CD8-positive, alpha-beta memory T cell (primary cell): ENCODE measurements at regions not wholly inside any gene's neighbourhood (a gene's known extent, or its start where the extent isn't known, plus 50 kb on each side); places are given as distances from the start of the nearest gene placed in this dataset.

ENCODE experiments used
- CTCF ChIA-PET: fragments of 350-600 bp; sonication (Branson Sonifier 250); formaldehyde crosslinking; loops from one replicate; lab custom pipeline; 2021; ENCODE audit warnings: antibody characterized with exemption; lab: Charles Lee
- POLR2A ChIA-PET: fragments of 350-600 bp; sonication (Branson Sonifier 250); formaldehyde crosslinking; loops from one replicate; lab custom pipeline; 2021; ENCODE audit warnings: antibody characterized with exemption; lab: Charles Lee
- DNase-seq, 5 donors: peaks; one replicate each; pipeline versions ENCODE4 v3.0.0 to v3.0.0-alpha.2; 2020 to 2022; ENCODE audit warnings: mixed read lengths in 1 of 5
- H3K27ac ChIP-seq: one replicate; pipeline ENCODE4 v1.7.0; 2013; ENCODE audit warnings: low read depth, mild to moderate bottlenecking, low read length, moderate library complexity
- H3K27me3 ChIP-seq: 2 replicates; pipeline ENCODE4 v1.7.0; 2013; ENCODE audit warnings: low read length, mild to moderate bottlenecking; ENCODE audit not compliant: insufficient read depth, poor library complexity, severe bottlenecking
- H3K36me3 ChIP-seq: 2 replicates; pipeline ENCODE4 v1.7.0; 2013; ENCODE audit warnings: mild to moderate bottlenecking, low read length, moderate library complexity; ENCODE audit not compliant: insufficient read depth
- H3K4me1 ChIP-seq: 2 replicates; pipeline ENCODE4 v1.7.0; 2013; ENCODE audit warnings: mild to moderate bottlenecking, low read length, moderate library complexity; ENCODE audit not compliant: insufficient read depth
- H3K4me3 ChIP-seq: 2 replicates; pipeline ENCODE4 v1.7.0; 2013; ENCODE audit warnings: mild to moderate bottlenecking, low read length
- H3K9me3 ChIP-seq: 2 replicates; pipeline ENCODE4 v1.7.0; 2013; ENCODE audit warnings: mild to moderate bottlenecking, low read length
- H3K27ac Mint-ChIP-seq, 8 donors: one replicate each; pipeline ENCODE4 v1.8.0; 2020 to 2021; ENCODE audit warnings: mixed read lengths in 8 of 8, mild to moderate bottlenecking in 6 of 8, inconsistent platforms in 3 of 8, moderate library complexity in 3 of 8
- H3K27me3 Mint-ChIP-seq, 2 donors: one replicate each; pipeline ENCODE4 v1.8.0; 2020 to 2021; ENCODE audit warnings: mixed read lengths in 2 of 2, mild to moderate bottlenecking in 1 of 2, moderate library complexity in 1 of 2
- H3K36me3 Mint-ChIP-seq, 3 donors: one replicate each; pipeline ENCODE4 v1.8.0; 2020 to 2021; ENCODE audit warnings: mixed read lengths in 3 of 3, inconsistent platforms in 1 of 3, mild to moderate bottlenecking in 1 of 3
- H3K4me1 Mint-ChIP-seq, 3 donors: one replicate each; pipeline ENCODE4 v1.8.0; 2020 to 2021; ENCODE audit warnings: mixed read lengths in 3 of 3, inconsistent platforms in 1 of 3, mild to moderate bottlenecking in 1 of 3
- H3K4me3 Mint-ChIP-seq, 7 donors: one replicate each; pipeline ENCODE4 v1.8.0; 2020 to 2021; ENCODE audit warnings: mixed read lengths in 7 of 7, mild to moderate bottlenecking in 6 of 7, moderate library complexity in 4 of 7, inconsistent platforms in 2 of 7
- H3K9me3 Mint-ChIP-seq, 5 donors: one replicate each; pipeline ENCODE4 v1.8.0; 2020 to 2022; ENCODE audit warnings: mixed read lengths in 5 of 5, mild to moderate bottlenecking in 3 of 5, moderate library complexity in 2 of 5, inconsistent platforms in 1 of 5

GRCh38 chr2:220332886-220333285, 705.5 kb downstream of the SLC4A3 start:
- CTCF ChIA-PET: no interaction called here

GRCh38 chr2:220334210-220334609, 706.8 kb downstream of the SLC4A3 start:
- no peaks in the 10 kb centered on the region for H3K27me3 ChIP-seq
- no peak for DNase-seq
- Mint-ChIP-seq H3K27me3 (peaks cover 0 to 4% of the 10 kb centered on the region in 2 donors), H3K4me1 (no peaks in the 10 kb centered on the region), H3K27ac (no peak overlapping the region), H3K4me3 (no peak overlapping the region), H3K9me3 (peaks cover 3 to 17% (median 7%) of the 10 kb centered on the region in 5 donors), H3K36me3 (no peaks in the 10 kb centered on the region)
- no peaks in the 10 kb centered on the region for H3K9me3 ChIP-seq
- no peaks in the 10 kb centered on the region for H3K36me3 ChIP-seq
- ChIA-PET POLR2A (no interaction called here), CTCF (no interaction called here)
- H3K4me3 ChIP-seq: no peak overlapping the region
- no peak overlapping the region for H3K27ac ChIP-seq
- H3K4me1 ChIP-seq: no peaks in the 10 kb centered on the region

More at GRCh38 chr2:220332886-220333285, 705.5 kb downstream of the SLC4A3 start:
- DNase-seq: no peak
- Mint-ChIP-seq H3K27me3 (peaks cover 0 to 4% of the 10 kb centered on the region in 2 donors), H3K27ac (no peak overlapping the region), H3K4me3 (no peak overlapping the region), H3K36me3 (no peaks in the 10 kb centered on the region), H3K4me1 (no peaks in the 10 kb centered on the region), H3K9me3 (peaks cover 4 to 20% (median 10%) of the 10 kb centered on the region in 5 donors)
- no peaks in the 10 kb centered on the region for H3K36me3 ChIP-seq
- H3K27me3 ChIP-seq: no peaks in the 10 kb centered on the region
- H3K4me1 ChIP-seq: no peaks in the 10 kb centered on the region
- POLR2A ChIA-PET: no interaction called here
- H3K27ac ChIP-seq: no peak overlapping the region
- H3K4me3 ChIP-seq: no peak overlapping the region
- H3K9me3 ChIP-seq: no peaks in the 10 kb centered on the region

GRCh38 chr2:220334871-220335590, 707.6 kb downstream of the SLC4A3 start:
- H3K27ac ChIP-seq: no peak overlapping the region
- no peaks in the 10 kb centered on the region for H3K36me3 Mint-ChIP-seq
- H3K27ac Mint-ChIP-seq: no peak overlapping the region
- ChIA-PET POLR2A (no interaction called here), CTCF (no interaction called here)
- H3K27me3 Mint-ChIP-seq: peaks cover 0 to 4% of the 10 kb centered on the region in 2 donors
- no peak overlapping the region for H3K4me3 Mint-ChIP-seq
- no peaks in the 10 kb centered on the region for H3K36me3 ChIP-seq
- no peaks in the 10 kb centered on the region for H3K4me1 ChIP-seq
- H3K9me3 ChIP-seq: no peaks in the 10 kb centered on the region
- no peak overlapping the region for H3K4me3 ChIP-seq
- peaks cover 2 to 16% (median 6%) of the 10 kb centered on the region in 5 donors for H3K9me3 Mint-ChIP-seq
- no peak for DNase-seq
- no peaks in the 10 kb centered on the region for H3K4me1 Mint-ChIP-seq
- no peaks in the 10 kb centered on the region for H3K27me3 ChIP-seq

- H3K27me3 ChIP-seq: no peaks in the 10 kb centered on the region
- Mint-ChIP-seq H3K9me3 (peaks cover 2 to 16% (median 6%) of the 10 kb centered on the region in 5 donors), H3K27me3 (peaks cover 0 to 4% of the 10 kb centered on the region in 2 donors), H3K36me3 (no peaks in the 10 kb centered on the region), H3K4me3 (no peak overlapping the region), H3K4me1 (no peaks in the 10 kb centered on the region), H3K27ac (no peak overlapping the region)
- H3K9me3 ChIP-seq: no peaks in the 10 kb centered on the region
- no peak for DNase-seq
- ChIA-PET CTCF (no interaction called here), POLR2A (no interaction called here)
- no peak overlapping the region for H3K4me3 ChIP-seq
- H3K27ac ChIP-seq: no peak overlapping the region
- H3K4me1 ChIP-seq: no peaks in the 10 kb centered on the region
- H3K36me3 ChIP-seq: no peaks in the 10 kb centered on the region
Measured at GRCh38 chr2:220335591-220335915, 708.1 kb downstream of the SLC4A3 start.

GRCh38 chr2:220336771-220337170, 709.3 kb downstream of the SLC4A3 start:
- no peaks in the 10 kb centered on the region for H3K36me3 Mint-ChIP-seq
- CTCF ChIA-PET: no interaction called here
- Histone ChIP-seq H3K27ac (no peak overlapping the region), H3K36me3 (no peaks in the 10 kb centered on the region), H3K4me1 (no peaks in the 10 kb centered on the region), H3K9me3 (no peaks in the 10 kb centered on the region), H3K27me3 (no peaks in the 10 kb centered on the region), H3K4me3 (no peak overlapping the region)
- H3K9me3 Mint-ChIP-seq: peaks cover 0 to 9% (median 6%) of the 10 kb centered on the region in 5 donors
- POLR2A ChIA-PET: no interaction called here
- DNase-seq: no peak
- no peak overlapping the region for H3K4me3 Mint-ChIP-seq
- H3K4me1 Mint-ChIP-seq: no peaks in the 10 kb centered on the region
- H3K27me3 Mint-ChIP-seq: peaks cover 0 to 4% of the 10 kb centered on the region in 2 donors
- no peak overlapping the region for H3K27ac Mint-ChIP-seq

- H3K27ac ChIP-seq: no peak overlapping the region
- no peak overlapping the region for H3K4me3 ChIP-seq
- CTCF ChIA-PET: no interaction called here
- Mint-ChIP-seq H3K36me3 (no peaks in the 10 kb centered on the region), H3K9me3 (peaks cover 0 to 4% (median 3%) of the 10 kb centered on the region in 5 donors), H3K4me1 (no peaks in the 10 kb centered on the region), H3K27ac (no peak overlapping the region), H3K4me3 (no peak overlapping the region), H3K27me3 (peaks cover 0 to 3% of the 10 kb centered on the region in 2 donors)
- no peaks in the 10 kb centered on the region for H3K4me1 ChIP-seq
- no peaks in the 10 kb centered on the region for H3K27me3 ChIP-seq
- H3K36me3 ChIP-seq: no peaks in the 10 kb centered on the region
- POLR2A ChIA-PET: no interaction called here
- DNase-seq: no peak
- no peaks in the 10 kb centered on the region for H3K9me3 ChIP-seq
Measured at GRCh38 chr2:220337611-220338440, 710.4 kb downstream of the SLC4A3 start.

GRCh38 chr2:220341014-220341413, 713.6 kb downstream of the SLC4A3 start:
- ChIA-PET POLR2A (no interaction called here), CTCF (no interaction called here)
- no peaks in the 10 kb centered on the region for H3K36me3 Mint-ChIP-seq
- no peak overlapping the region for H3K27ac ChIP-seq
- no peaks in the 10 kb centered on the region for H3K27me3 Mint-ChIP-seq
- no peak overlapping the region for H3K27ac Mint-ChIP-seq
- H3K9me3 Mint-ChIP-seq: peaks cover 0 to 4% (median 3%) of the 10 kb centered on the region in 5 donors
- H3K36me3 ChIP-seq: no peaks in the 10 kb centered on the region
- H3K4me3 ChIP-seq: no peak overlapping the region
- H3K4me3 Mint-ChIP-seq: no peak overlapping the region
- no peaks in the 10 kb centered on the region for H3K9me3 ChIP-seq
- DNase-seq: no peak
- no peaks in the 10 kb centered on the region for H3K27me3 ChIP-seq
- no peaks in the 10 kb centered on the region for H3K4me1 Mint-ChIP-seq
- no peaks in the 10 kb centered on the region for H3K4me1 ChIP-seq

- Histone ChIP-seq H3K36me3 (no peaks in the 10 kb centered on the region), H3K4me1 (no peaks in the 10 kb centered on the region), H3K27ac (no peak overlapping the region), H3K9me3 (no peaks in the 10 kb centered on the region), H3K27me3 (no peaks in the 10 kb centered on the region), H3K4me3 (no peak overlapping the region)
- Mint-ChIP-seq H3K9me3 (peaks cover 0 to 4% (median 4%) of the 10 kb centered on the region in 5 donors), H3K36me3 (no peaks in the 10 kb centered on the region), H3K4me1 (no peaks in the 10 kb centered on the region), H3K4me3 (no peak overlapping the region), H3K27me3 (peaks cover 0 to 3% of the 10 kb centered on the region in 2 donors), H3K27ac (no peak overlapping the region)
- ChIA-PET CTCF (no interaction called here), POLR2A (no interaction called here)
- no peak for DNase-seq
Measured at GRCh38 chr2:220346919-220347318, 719.5 kb downstream of the SLC4A3 start.
